HepG2 (cell line): ENCODE measurements at regions not wholly inside any gene's neighbourhood (a gene's known extent, or its start where the extent isn't known, plus 50 kb on each side); places are given as distances from the start of the nearest gene placed in this dataset.

ENCODE experiments used
- ATAC-seq: fragments of 200-7000 bp; cut with Tn5 transposase; 3 replicates; pipeline ENCODE4 v1.9.1; 2020; ENCODE audit warnings: mild to moderate bottlenecking, moderate library complexity
- BruUV-seq: library from RNA; stranded (reverse); fragments of 400-500 nt; replicated peaks from 2 replicates; lab custom pipeline; 2021; lab: Mats Ljungman, UMichigan
- CTCF ChIA-PET: fragments of 300-600 bp; formaldehyde crosslinking; extraction: SDS; loops from one replicate; lab custom pipeline; 2021; ENCODE audit warnings: low total read pairs, inconsistent platforms, low intra/inter-chr PET ratio; lab: Yijun Ruan, JAX
- POLR2A ChIA-PET: fragments of 350-600 bp; sonication (Branson Sonifier 250); formaldehyde crosslinking; loops from one replicate; lab custom pipeline; 2020; ENCODE audit warnings: antibody characterized with exemption, inconsistent platforms; lab: Yijun Ruan, JAX
- DNase-seq: peaks from one replicate; pipeline ENCODE4 v3.0.0-alpha.2; 2015; ENCODE audit warnings: low spot score
- FAIRE-seq: peaks from 3 replicates; lab custom pipeline; 2011; peaks lifted over from hg19 to GRCh38; lab: Jason Lieb, UNC
- H2AFZ ChIP-seq: one replicate; pipeline ENCODE4 v1.6.1; 2011; ENCODE audit warnings: low read length, inconsistent platforms
- H3K27ac ChIP-seq: fragments of 300-600 bp; 3 replicates; pipeline ENCODE4 v1.8.0; 2011; ENCODE audit warnings: mixed run types, mild to moderate bottlenecking, mixed read lengths, low read length, inconsistent platforms; ENCODE audit not compliant: insufficient read depth; ENCODE audit errors: extremely low read length
- H3K27me3 ChIP-seq, 2 experiments: fragments of 200-600 bp in 1 of 2; 2 replicates in 1 of 2; 3 replicates in 1 of 2; pipeline versions ENCODE4 v1.6.0 to v1.8.0; 2011; ENCODE audit warnings: low read length in 2 of 2, mild to moderate bottlenecking in 2 of 2, moderate library complexity in 2 of 2, inconsistent platforms in 1 of 2; ENCODE audit not compliant: insufficient read depth in 2 of 2, control insufficient read depth in 1 of 2
- H3K36me3 ChIP-seq, 2 experiments: fragments of 200-600 bp in 1 of 2; replicated peaks in 1 of 2; 2 replicates in 1 of 2; 3 replicates in 1 of 2; pipeline versions ENCODE4 v1.5.1 to v1.8.0; 2011; ENCODE audit warnings: low read length in 2 of 2, inconsistent platforms in 1 of 2; ENCODE audit not compliant: insufficient read depth in 2 of 2, control insufficient read depth in 1 of 2
- H3K4me1 ChIP-seq: 2 replicates; pipeline ENCODE4 v1.5.1; 2012; ENCODE audit warnings: low read length, inconsistent platforms; ENCODE audit not compliant: insufficient read depth
- H3K4me2 ChIP-seq: 2 replicates; pipeline ENCODE4 v1.6.0; 2011; ENCODE audit warnings: low read depth, low read length, inconsistent platforms
- H3K4me3 ChIP-seq, 3 experiments: fragments of 200-600 bp in 1 of 3; sonication (generic), shearing (Covaris generic) in 1 of 3; replicated peaks in 1 of 3; 2 replicates each; pipeline ENCODE4 v1.5.1; 2011 to 2016; ENCODE audit warnings: low read length in 3 of 3, inconsistent platforms in 2 of 3, low read depth in 2 of 3, mild to moderate bottlenecking in 2 of 3, control low read depth in 1 of 3, mixed read lengths in 1 of 3; ENCODE audit not compliant: insufficient read depth in 1 of 3
- H3K79me2 ChIP-seq: one replicate; pipeline ENCODE4 v1.6.1; 2011; ENCODE audit warnings: low read length, inconsistent platforms; ENCODE audit not compliant: insufficient read depth
- H3K9ac ChIP-seq: 2 replicates; pipeline ENCODE4 v1.6.0; 2011; ENCODE audit warnings: mild to moderate bottlenecking, low read depth, low read length, inconsistent platforms; ENCODE audit not compliant: insufficient read depth
- H3K9me3 ChIP-seq: 2 replicates; pipeline ENCODE4 v1.5.1; 2012; ENCODE audit warnings: mild to moderate bottlenecking, low read length
- H4K20me1 ChIP-seq: 2 replicates; pipeline ENCODE4 v1.6.0; 2011; ENCODE audit warnings: inconsistent platforms, mild to moderate bottlenecking, low read length, moderate library complexity; ENCODE audit not compliant: insufficient read depth
- GATAD2A ChIP-seq: IDR thresholded peaks from 2 replicates; pipeline ENCODE4 v1.6.1; 2016
- HMGXB4 ChIP-seq, 2 experiments: sonication (generic) in 1 of 2; formaldehyde crosslinking in 1 of 2; IDR thresholded peaks; 2 replicates each; pipeline versions ENCODE4 v1.4.0 to v1.6.1; 2018 to 2020; ENCODE audit warnings: missing genetic modification reagents in 2 of 2, borderline replicate concordance in 1 of 2, low read depth in 1 of 2, mild to moderate bottlenecking in 1 of 2, missing biosample characterization in 1 of 2
- HNF1A ChIP-seq, 2 experiments: sonication (generic) in 1 of 2; formaldehyde crosslinking in 1 of 2; IDR thresholded peaks; 2 replicates each; pipeline versions ENCODE4 v1.4.0 to v1.6.1; 2016 to 2020; ENCODE audit warnings: borderline replicate concordance in 1 of 2, low read depth in 1 of 2, mild to moderate bottlenecking in 1 of 2, missing genetic modification reagents in 1 of 2
- HNF4G ChIP-seq, 2 experiments: sonication (generic) in 1 of 2; formaldehyde crosslinking in 1 of 2; IDR thresholded peaks; 2 replicates each; pipeline versions ENCODE4 v1.4.0 to v1.6.1; 2011 to 2020; ENCODE audit warnings: borderline replicate concordance in 2 of 2, low read depth in 2 of 2, mild to moderate bottlenecking in 2 of 2, low read length in 1 of 2, missing genetic modification reagents in 1 of 2, moderate library complexity in 1 of 2
- KLF15 ChIP-seq: sonication (generic); formaldehyde crosslinking; IDR thresholded peaks from 2 replicates; pipeline ENCODE4 v1.8.1; 2023; ENCODE audit warnings: borderline replicate concordance, mild to moderate bottlenecking, inconsistent platforms, missing genetic modification reagents, mixed read lengths
- PBX2 ChIP-seq: IDR thresholded peaks from 2 replicates; pipeline ENCODE4 v1.6.1; 2016; ENCODE audit warnings: control low read depth
- SPEN ChIP-seq: sonication (generic); formaldehyde crosslinking; IDR thresholded peaks from 2 replicates; pipeline ENCODE4 v1.5.1; 2020; ENCODE audit warnings: low read depth, mild to moderate bottlenecking, missing genetic modification reagents
- TCF7L2 ChIP-seq: IDR thresholded peaks from 2 replicates; pipeline ENCODE4 v1.6.1; 2011; ENCODE audit warnings: mild to moderate bottlenecking, low read depth, low read length, moderate library complexity
- ZSCAN31 ChIP-seq: sonication (generic); formaldehyde crosslinking; IDR thresholded peaks from 2 replicates; pipeline ENCODE4 v1.5.0; 2020; ENCODE audit warnings: low read depth, mild to moderate bottlenecking, missing genetic modification reagents
- WGBS: methylation state at CpG from one replicate; pipeline ENCODE4 v1.1.6; 2017; ENCODE audit warnings: low lambda C conversion rate; 5-methylcytosine and 5-hydroxymethylcytosine counted together
- in situ Hi-C: cut with HindIII; loops from 2 replicates; pipeline ENCODE4 v1.10.0; 2017; ENCODE audit warnings: low pct_unique_long_range_greater_than_20kb; ENCODE audit not compliant: extremely low pct_ligation_motif_present
- intact Hi-C: fragments of 100-400 bp; cut with micrococcal nuclease; formaldehyde crosslinking; loops from one replicate; pipeline ENCODE4 v1.10.0; 2022; ENCODE audit not compliant: unreplicated experiment

GRCh38 chr3:20890111-20890519, 704.1 kb upstream of the SGO1 start:
- H3K4me2 ChIP-seq: no peak overlapping the region
- no peak for ATAC-seq
- ChIA-PET CTCF (no interaction called here), POLR2A (no interaction called here)
- no peaks in the 10 kb centered on the region for H3K4me1 ChIP-seq
- peaks cover 65% of the 10 kb centered on the region for H3K9me3 ChIP-seq
- intact Hi-C loops: no loop called here
- H3K27me3 ChIP-seq: no peaks in the 10 kb centered on the region; a peak in 1 of 5 replicates
- no peak overlapping the region for H2AFZ ChIP-seq
- H3K9ac ChIP-seq: no peak overlapping the region
- H4K20me1 ChIP-seq: no peaks in the 10 kb centered on the region
- 2% methylated on average over 2 of the region's 2 CpGs for WGBS
- no peak overlapping the region for H3K27ac ChIP-seq
- no peaks in the 10 kb centered on the region for H3K36me3 ChIP-seq
- DNase-seq: no peak
- in situ Hi-C loops: no loop called here
- no peaks in the 10 kb centered on the region for H3K79me2 ChIP-seq
- no peak overlapping the region for H3K4me3 ChIP-seq
- BruUV-seq: no TSS peak
- no peak for FAIRE-seq
- TF ChIP-seq KLF15 (CRISPR knock-in tag): no peak

GRCh38 chr3:20878691-20879090, 692.7 kb upstream of the SGO1 start:
- Histone ChIP-seq H3K4me2 (no peak overlapping the region), H3K79me2 (no peaks in the 10 kb centered on the region), H3K27me3 (no peaks in the 10 kb centered on the region), H3K9ac (no peak overlapping the region), H4K20me1 (no peaks in the 10 kb centered on the region), H3K36me3 (no peaks in the 10 kb centered on the region), H3K4me1 (no peaks in the 10 kb centered on the region), H3K9me3 (peaks cover 80% of the 10 kb centered on the region), H2AFZ (no peak overlapping the region), H3K4me3 (no peak overlapping the region), H3K27ac (no peak overlapping the region)
- ChIA-PET POLR2A (no interaction called here), CTCF (no interaction called here)
- no TSS peak for BruUV-seq
- no peak for ATAC-seq
- FAIRE-seq: no peak
- intact Hi-C loops: no loop called here
- in situ Hi-C loops: no loop called here
- DNase-seq: no peak
- 9% methylated on average over 2 of the region's 2 CpGs for WGBS
- TF ChIP-seq TCF7L2 (no peak), HNF1A (IDR thresholded peaks at IDR 0.05; ENCODE audit: low read depth) (no peak), HNF1A (CRISPR knock-in tag; IDR thresholded peaks at IDR 0.05; ENCODE audit: borderline replicate concordance) (no peak), GATAD2A (no peak), HMGXB4 (CRISPR knock-in tag; IDR thresholded peaks at IDR 0.05; ENCODE audit: borderline replicate concordance in 1 of 2, low read depth in 1 of 2) (no peak), ZSCAN31 (CRISPR knock-in tag) (no peak), HNF4G (IDR thresholded peaks at IDR 0.05; ENCODE audit: borderline replicate concordance, low read depth, low read length) (no peak), HNF4G (CRISPR knock-in tag; IDR thresholded peaks at IDR 0.05; ENCODE audit: borderline replicate concordance, low read depth) (no peak), SPEN (CRISPR knock-in tag) (no peak), PBX2 (CRISPR knock-in tag) (no peak)
